Stimulated activated CD8-positive, alpha-beta memory T cell treated with anti-CD3 and anti-CD28 coated beads, Interleukin-15, amount 100 ng/mL, for 24 hours (primary cell): ENCODE measurements at regions not wholly inside any gene's neighbourhood (a gene's known extent, or its start where the extent isn't known, plus 50 kb on each side); places are given as distances from the start of the nearest gene placed in this dataset.
"Not testable (repeated sequence)": the region's sequence is repeated elsewhere in the genome, so short reads cannot be mapped to it uniquely, and the experiment has no call there.

Experiments used
- DNase-seq: peaks from one replicate; pipeline ENCODE4 v3.0.0-alpha.2; 2020; ENCODE audit warnings: low read depth

- DNase-seq: no peak
These were observed 100.4 kb upstream of the C9orf72 start for GRCh38 chr9:27673641-27674040.

GRCh38 chr9:27675354-27675753 is 102.1 kb upstream of the C9orf72 start:
- DNase-seq: no peak

DNA sequence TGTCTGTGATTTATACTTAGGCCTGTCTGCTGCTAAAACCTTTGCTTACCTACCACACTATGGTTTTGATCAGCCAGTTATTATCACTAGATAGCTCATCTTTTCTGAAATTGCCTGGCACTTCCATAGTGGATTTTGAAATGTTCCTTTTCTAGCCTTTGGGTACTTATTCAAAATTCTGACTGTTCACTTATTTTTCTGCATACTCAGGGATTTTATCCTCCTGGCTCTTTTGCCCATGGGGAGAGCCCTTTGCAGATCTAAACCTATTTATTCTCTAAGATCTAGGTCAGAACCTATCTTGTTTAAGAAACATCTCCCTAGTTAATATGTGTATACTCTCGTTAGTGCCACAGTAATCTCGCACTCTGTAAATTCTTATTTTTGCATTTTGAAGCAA is 103.5 kb upstream of the C9orf72 start:
- DNase-seq: no peak

GRCh38 chr9:27679338-27679737 is 106.1 kb upstream of the C9orf72 start:
- no peak for DNase-seq

DNA sequence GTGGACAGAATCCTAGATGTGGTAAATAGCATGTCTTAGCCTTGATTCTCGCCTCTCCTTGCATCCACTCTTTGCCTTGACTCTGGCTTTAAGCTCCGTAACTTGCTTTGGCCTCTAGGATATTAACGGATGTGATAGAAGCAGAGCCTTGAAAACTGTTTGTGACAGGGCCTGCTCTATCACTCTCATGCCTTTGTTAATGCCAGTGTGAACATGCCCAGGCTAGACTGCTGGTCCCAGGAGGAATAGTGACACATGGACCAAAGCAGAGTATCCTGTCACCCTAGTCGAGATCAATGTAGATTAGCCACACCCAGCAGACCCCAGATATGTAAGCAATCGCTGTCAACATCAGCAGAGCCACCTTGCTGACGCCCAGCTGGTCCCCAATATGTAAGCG is 109.9 kb upstream of the C9orf72 start:
- DNase-seq: no peak

DNA sequence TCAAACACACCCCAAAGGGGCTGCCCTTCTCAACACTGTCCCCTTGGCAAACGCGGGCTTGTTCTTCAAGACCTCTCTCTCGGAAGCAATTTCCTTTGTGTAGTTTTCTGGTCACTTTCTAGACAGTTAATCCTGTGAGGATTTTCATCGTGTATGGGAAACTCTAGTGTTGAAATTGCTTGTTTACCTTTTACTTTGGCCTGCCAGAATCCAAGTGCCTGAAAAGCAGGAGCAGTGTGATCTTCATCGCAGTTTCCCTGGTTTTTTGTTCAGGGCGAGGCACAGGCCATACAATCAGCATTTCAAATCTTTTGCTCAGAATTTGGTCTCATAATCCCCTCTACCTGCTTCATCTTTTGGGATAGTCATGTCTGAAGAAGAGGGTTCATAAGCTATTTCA is 115.7 kb upstream of the C9orf72 start:
- DNase-seq: no peak

DNA sequence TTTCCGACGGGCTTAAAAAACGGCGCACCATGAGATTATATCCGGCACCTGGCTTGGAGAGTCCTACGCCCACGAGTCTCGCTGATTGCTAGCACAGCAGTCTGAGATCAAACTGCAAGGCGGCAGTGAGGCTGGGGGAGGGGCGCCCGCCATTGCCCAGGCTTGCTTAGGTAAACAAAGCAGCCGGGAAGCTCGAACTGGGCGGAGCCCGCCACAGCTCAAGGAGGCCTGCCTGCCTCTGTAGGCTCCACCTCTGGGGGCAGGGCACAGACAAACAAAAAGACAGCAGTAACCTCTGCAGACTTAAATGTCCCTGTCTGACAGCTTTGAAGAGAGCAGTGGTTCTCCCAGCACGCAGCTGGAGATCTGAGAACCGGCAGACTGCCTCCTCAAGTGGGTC is 117.5 kb upstream of the C9orf72 start:
- DNase-seq: not testable (repeated sequence)

GRCh38 chr9:27699621-27700020 is 126.3 kb upstream of the C9orf72 start:
- no peak for DNase-seq

- DNase-seq: no peak
These were observed 127.7 kb upstream of the C9orf72 start for GRCh38 chr9:27701016-27701415.

GRCh38 chr9:27701587-27701986 is 128.3 kb upstream of the C9orf72 start:
- no peak for DNase-seq

GRCh38 chr9:27703216-27703980 is 130.1 kb upstream of the C9orf72 start:
- DNase-seq: no peak

- no peak for DNase-seq
These were observed 138.0 kb upstream of the C9orf72 start for GRCh38 chr9:27711241-27711640.

GRCh38 chr9:27712806-27713205 is 139.5 kb upstream of the C9orf72 start:
- no peak for DNase-seq

- no peak for DNase-seq
These were observed 141.1 kb upstream of the C9orf72 start for GRCh38 chr9:27714388-27714787.

- DNase-seq: no peak
These were observed 142.4 kb upstream of the C9orf72 start for GRCh38 chr9:27715651-27716050.

- no peak for DNase-seq
These were observed 144.7 kb upstream of the C9orf72 start for GRCh38 chr9:27717991-27718390.

GRCh38 chr9:27719711-27720110 is 146.4 kb upstream of the C9orf72 start:
- DNase-seq: no peak

- no peak for DNase-seq
These were observed 149.6 kb upstream of the C9orf72 start for GRCh38 chr9:27722866-27723265.

DNA sequence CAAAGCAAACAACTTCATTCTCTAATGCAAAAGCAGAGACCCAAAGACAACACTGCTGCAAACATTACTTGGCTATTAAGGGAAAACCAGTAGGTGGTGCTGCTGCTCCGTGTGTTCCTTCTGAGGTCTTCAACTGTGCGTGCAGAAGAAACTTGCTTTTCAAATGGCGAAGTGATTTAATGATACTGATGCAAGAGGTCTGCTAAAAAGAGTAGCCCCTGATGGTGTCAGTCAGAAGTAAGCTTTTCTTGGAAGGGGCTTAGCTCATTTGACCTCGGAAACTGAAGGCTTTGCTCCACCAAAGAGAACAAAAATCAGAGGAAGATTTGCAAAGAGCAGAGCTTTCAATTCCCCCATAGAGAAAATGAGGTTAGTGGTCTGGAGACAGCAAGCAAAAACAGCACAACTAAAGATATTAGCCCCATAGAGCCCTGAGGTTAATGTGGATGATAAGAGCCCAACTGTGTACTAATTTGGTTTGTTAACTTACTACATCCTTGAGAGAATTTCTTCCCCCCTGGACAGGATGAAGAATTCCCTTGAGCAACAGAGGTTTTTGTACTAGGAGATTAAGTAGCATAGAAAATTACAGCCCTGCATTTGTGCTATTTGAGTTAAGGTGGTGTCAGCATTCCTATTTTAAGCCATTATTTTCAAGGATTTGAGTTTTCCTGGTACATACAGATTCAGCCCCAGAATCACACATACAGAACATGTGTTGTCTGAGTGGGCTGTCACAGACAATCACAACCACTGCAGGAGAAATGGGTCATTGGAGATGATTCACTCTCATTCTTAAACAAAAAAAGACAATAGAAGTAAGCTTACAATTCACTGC is 153.2 kb upstream of the C9orf72 start:
- DNase-seq: peak; percentile 5

DNA sequence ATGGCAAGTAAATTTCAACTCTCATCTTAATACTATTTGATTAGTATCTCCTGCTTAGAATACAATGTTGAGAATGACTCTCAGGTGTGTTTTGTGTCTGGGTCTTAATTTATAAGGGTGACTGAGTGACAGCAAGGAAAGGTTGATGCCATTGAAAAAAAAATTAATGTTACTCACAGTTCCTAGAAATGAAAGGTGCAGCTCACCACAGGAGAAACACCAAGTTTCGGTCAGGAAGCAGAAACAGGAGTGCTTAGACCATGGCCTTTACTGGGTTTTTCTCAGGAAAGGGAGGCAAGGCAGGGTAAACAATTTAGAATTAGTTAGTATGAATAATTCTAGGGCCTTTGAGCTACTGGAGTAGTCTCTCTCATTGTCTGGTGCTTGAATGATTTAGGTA is 159.2 kb upstream of the C9orf72 start:
- no peak for DNase-seq

DNA sequence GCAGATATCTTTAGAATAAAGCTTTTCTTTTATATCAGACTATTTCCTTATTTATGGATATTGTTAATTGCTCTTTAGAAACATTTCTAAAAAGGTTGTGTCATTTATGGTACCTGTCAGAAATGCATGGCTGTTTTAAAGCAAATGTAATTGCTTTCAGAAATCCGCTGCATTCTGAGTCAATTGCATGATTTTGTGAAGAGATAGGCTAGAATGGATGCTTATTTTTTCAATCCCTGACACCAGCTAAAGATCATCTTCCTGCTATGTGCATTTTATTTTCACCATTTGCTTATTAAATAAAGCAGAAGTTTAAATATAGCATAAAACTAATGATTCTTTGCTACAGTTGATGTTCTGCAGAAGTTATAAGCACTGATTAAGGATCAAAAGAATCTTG is 170.2 kb upstream of the C9orf72 start:
- no peak for DNase-seq

DNA sequence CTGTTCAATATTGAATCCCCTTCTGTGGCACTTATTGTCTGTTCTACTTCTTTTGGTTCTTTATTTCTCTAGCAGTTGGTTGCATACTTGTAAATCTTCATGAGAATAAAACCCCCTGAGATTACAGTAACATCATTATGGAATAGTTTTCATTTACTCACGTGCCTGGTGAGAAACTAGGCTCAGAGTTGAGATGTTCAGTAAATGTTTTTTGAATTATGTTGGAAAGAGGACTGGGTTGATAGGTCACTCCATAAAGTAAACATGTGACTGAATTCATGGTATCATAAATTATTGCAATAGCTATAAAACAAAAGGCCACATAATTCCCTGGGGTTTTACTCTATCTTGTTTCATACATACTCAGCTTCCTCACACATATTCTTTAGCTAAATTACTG is 174.2 kb upstream of the C9orf72 start:
- DNase-seq: no peak

- no peak for DNase-seq
These were observed 176.6 kb upstream of the C9orf72 start for GRCh38 chr9:27749838-27750237.

GRCh38 chr9:27750566-27750965 is 177.3 kb upstream of the C9orf72 start:
- no peak for DNase-seq
